ENCODE measurements at regions not wholly inside any gene's neighbourhood (a gene's known extent, or its start where the extent isn't known, plus 50 kb on each side); places are given as distances from the start of the nearest gene placed in this dataset.
"Not testable (repeated sequence)": the region's sequence is repeated elsewhere in the genome, so short reads cannot be mapped to it uniquely, and the experiment has no call there.

GRCh38 chr18:22741318-22741717 is 191.8 kb upstream of the RBBP8 start:
- no peak for DNase-seq

- DNase-seq = no peak
Measured at GRCh38 chr18:22742409-22742808, 190.7 kb upstream of the RBBP8 start.

GRCh38 chr18:22745966-22746365 is 187.2 kb upstream of the RBBP8 start:
- DNase-seq = no peak

GRCh38 chr18:22752014-22752413 is 181.1 kb upstream of the RBBP8 start:
- DNase-seq = no peak

- no peak for DNase-seq
Measured at GRCh38 chr18:22753130-22753831, 179.8 kb upstream of the RBBP8 start.

- DNase-seq = not testable (repeated sequence)
Measured at GRCh38 chr18:22764005-22764404, 169.1 kb upstream of the RBBP8 start.

- DNase-seq = no peak
Measured at GRCh38 chr18:22765896-22766295, 167.2 kb upstream of the RBBP8 start.

GRCh38 chr18:22767653-22768052 is 165.5 kb upstream of the RBBP8 start:
- DNase-seq = no peak

- no peak for DNase-seq
Measured at GRCh38 chr18:22773944-22774343, 159.2 kb upstream of the RBBP8 start.

GRCh38 chr18:22778996-22779395 is 154.1 kb upstream of the RBBP8 start:
- DNase-seq = no peak

GRCh38 chr18:22783245-22783644 is 149.9 kb upstream of the RBBP8 start:
- DNase-seq = no peak

GRCh38 chr18:22783662-22784076 is 149.5 kb upstream of the RBBP8 start:
- no peak for DNase-seq

- no peak for DNase-seq
Measured at GRCh38 chr18:22789052-22789451, 144.1 kb upstream of the RBBP8 start.

GRCh38 chr18:22789600-22789999 is 143.5 kb upstream of the RBBP8 start:
- DNase-seq = no peak

- no peak for DNase-seq
Measured at GRCh38 chr18:22790545-22791309, 142.4 kb upstream of the RBBP8 start.

GRCh38 chr18:22791310-22791610 is 141.9 kb upstream of the RBBP8 start:
- DNase-seq = no peak

- no peak for DNase-seq
Measured at GRCh38 chr18:22796113-22796512, 137.0 kb upstream of the RBBP8 start.

GRCh38 chr18:22800551-22800951 is 132.6 kb upstream of the RBBP8 start:
- DNase-seq = no peak

- no peak for DNase-seq
Measured at GRCh38 chr18:22813648-22814328, 119.3 kb upstream of the RBBP8 start.

- DNase-seq = no peak
Measured at GRCh38 chr18:22814329-22814703, 118.8 kb upstream of the RBBP8 start.

- no peak for DNase-seq
Measured at GRCh38 chr18:22816266-22817176, 116.6 kb upstream of the RBBP8 start.

- DNase-seq = no peak
Measured at GRCh38 chr18:22817844-22818243, 115.3 kb upstream of the RBBP8 start.

- no peak for DNase-seq
Measured at GRCh38 chr18:22822024-22822423, 111.1 kb upstream of the RBBP8 start.

Measured in skin of body (tissue), 1 donor.